ENCODE measurements at regions not wholly inside any gene's neighbourhood (a gene's known extent, or its start where the extent isn't known, plus 50 kb on each side); places are given as distances from the start of the nearest gene placed in this dataset.

- TF ChIP-seq, protein P1, sequence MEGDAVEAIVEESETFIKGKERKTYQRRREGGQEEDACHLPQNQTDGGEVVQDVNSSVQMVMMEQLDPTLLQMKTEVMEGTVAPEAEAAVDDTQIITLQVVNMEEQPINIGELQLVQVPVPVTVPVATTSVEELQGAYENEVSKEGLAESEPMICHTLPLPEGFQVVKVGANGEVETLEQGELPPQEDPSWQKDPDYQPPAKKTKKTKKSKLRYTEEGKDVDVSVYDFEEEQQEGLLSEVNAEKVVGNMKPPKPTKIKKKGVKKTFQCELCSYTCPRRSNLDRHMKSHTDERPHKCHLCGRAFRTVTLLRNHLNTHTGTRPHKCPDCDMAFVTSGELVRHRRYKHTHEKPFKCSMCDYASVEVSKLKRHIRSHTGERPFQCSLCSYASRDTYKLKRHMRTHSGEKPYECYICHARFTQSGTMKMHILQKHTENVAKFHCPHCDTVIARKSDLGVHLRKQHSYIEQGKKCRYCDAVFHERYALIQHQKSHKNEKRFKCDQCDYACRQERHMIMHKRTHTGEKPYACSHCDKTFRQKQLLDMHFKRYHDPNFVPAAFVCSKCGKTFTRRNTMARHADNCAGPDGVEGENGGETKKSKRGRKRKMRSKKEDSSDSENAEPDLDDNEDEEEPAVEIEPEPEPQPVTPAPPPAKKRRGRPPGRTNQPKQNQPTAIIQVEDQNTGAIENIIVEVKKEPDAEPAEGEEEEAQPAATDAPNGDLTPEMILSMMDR (IDR thresholded peaks at IDR 0.05): no peak
- TF ChIP-seq, protein P2, sequence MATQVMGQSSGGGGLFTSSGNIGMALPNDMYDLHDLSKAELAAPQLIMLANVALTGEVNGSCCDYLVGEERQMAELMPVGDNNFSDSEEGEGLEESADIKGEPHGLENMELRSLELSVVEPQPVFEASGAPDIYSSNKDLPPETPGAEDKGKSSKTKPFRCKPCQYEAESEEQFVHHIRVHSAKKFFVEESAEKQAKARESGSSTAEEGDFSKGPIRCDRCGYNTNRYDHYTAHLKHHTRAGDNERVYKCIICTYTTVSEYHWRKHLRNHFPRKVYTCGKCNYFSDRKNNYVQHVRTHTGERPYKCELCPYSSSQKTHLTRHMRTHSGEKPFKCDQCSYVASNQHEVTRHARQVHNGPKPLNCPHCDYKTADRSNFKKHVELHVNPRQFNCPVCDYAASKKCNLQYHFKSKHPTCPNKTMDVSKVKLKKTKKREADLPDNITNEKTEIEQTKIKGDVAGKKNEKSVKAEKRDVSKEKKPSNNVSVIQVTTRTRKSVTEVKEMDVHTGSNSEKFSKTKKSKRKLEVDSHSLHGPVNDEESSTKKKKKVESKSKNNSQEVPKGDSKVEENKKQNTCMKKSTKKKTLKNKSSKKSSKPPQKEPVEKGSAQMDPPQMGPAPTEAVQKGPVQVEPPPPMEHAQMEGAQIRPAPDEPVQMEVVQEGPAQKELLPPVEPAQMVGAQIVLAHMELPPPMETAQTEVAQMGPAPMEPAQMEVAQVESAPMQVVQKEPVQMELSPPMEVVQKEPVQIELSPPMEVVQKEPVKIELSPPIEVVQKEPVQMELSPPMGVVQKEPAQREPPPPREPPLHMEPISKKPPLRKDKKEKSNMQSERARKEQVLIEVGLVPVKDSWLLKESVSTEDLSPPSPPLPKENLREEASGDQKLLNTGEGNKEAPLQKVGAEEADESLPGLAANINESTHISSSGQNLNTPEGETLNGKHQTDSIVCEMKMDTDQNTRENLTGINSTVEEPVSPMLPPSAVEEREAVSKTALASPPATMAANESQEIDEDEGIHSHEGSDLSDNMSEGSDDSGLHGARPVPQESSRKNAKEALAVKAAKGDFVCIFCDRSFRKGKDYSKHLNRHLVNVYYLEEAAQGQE (IDR thresholded peaks at IDR 0.05; ENCODE audit: insufficient read depth in 1 of 2, low read depth in 2 of 2, low read length in 1 of 2): no peak
- TF ChIP-seq POLR2AphosphoS5 (IDR thresholded peaks at IDR 0.05; ENCODE audit: low read depth, low read length) (no peak), SIN3A (IDR thresholded peaks at IDR 0.05; ENCODE audit: borderline replicate concordance, insufficient read depth, low read depth, low read length) (no peak)
Observed at GRCh38 chr2:139366681-139367080, 586.5 kb upstream of the NXPH2 start.
